Ovary (tissue), 7 donors: ENCODE measurements at regions not wholly inside any gene's neighbourhood (a gene's known extent, or its start where the extent isn't known, plus 50 kb on each side); places are given as distances from the start of the nearest gene placed in this dataset.

ENCODE experiments used
- DNase-seq, 5 donors: peaks; one replicate each; pipeline ENCODE4 v3.0.0-alpha.2; 2019 to 2020
- H3K27ac ChIP-seq, 2 donors: fragments of 200-600 bp; one replicate each; pipeline versions ENCODE4 v1.5.1 to v1.8.0; 2019 to 2022
- H3K27me3 ChIP-seq: fragments of 200-600 bp; one replicate; pipeline ENCODE4 v1.8.0; 2022
- H3K36me3 ChIP-seq: fragments of 200-600 bp; sonication (generic); one replicate; pipeline ENCODE4 v1.5.1; 2019
- H3K4me1 ChIP-seq: one replicate; pipeline ENCODE4 v1.8.1; 2013; ENCODE audit warnings: mild to moderate bottlenecking, moderate library complexity; ENCODE audit not compliant: insufficient read depth
- H3K4me3 ChIP-seq: fragments of 200-600 bp; sonication (generic); one replicate; pipeline ENCODE4 v1.5.1; 2017
- H3K9me3 ChIP-seq, 2 donors: fragments of 200-600 bp in 1 of 2; sonication (generic) in 1 of 2; one replicate each; pipeline versions ENCODE4 v1.5.1 to v1.8.1; 2013 to 2019; ENCODE audit warnings: mild to moderate bottlenecking in 1 of 2, moderate library complexity in 1 of 2
- EP300 ChIP-seq: sonication (generic); formaldehyde crosslinking; IDR thresholded peaks from one replicate; pipeline ENCODE4 v1.6.1; 2017; ENCODE audit warnings: antibody characterized with exemption
- POLR2A ChIP-seq: fragments of 450-650 bp; IDR thresholded peaks from one replicate; pipeline ENCODE4 v1.6.1; 2017; ENCODE audit warnings: antibody characterized with exemption, mild to moderate bottlenecking, moderate library complexity
- WGBS, 3 donors: extraction: QIAGEN DNeasy Blood & Tissue Kit in 1 of 3; methylation state at CpG; one replicate each; pipeline versions ENCODE4 v1.1.5 to v1.1.7; 2013 to 2017; 5-methylcytosine and 5-hydroxymethylcytosine counted together
- intact Hi-C, 4 donors: fragments of 100-400 bp; cut with DNase I; formaldehyde crosslinking; loops; one replicate each; pipeline versions ENCODE4 v1.11.0 to v1.15.1; 2022 to 2023
- TF ChIP-seq, protein P1 (sequence below), 3 donors: fragments of 450-650 bp in 2 of 3; fragments of 200-600 bp in 1 of 3; IDR thresholded peaks; one replicate each; pipeline versions ENCODE4 v1.5.1 to v1.8.0; 2016 to 2022; ENCODE audit warnings: antibody characterized with exemption in 3 of 3, mild to moderate bottlenecking in 1 of 3
- donor health status: DM: no; HTN: no; CAD: no; lungs with moderate emphysema.
- donor health status: DM: no; HTN: no; CAD: no.
- donor health status: Bipolar disorder and iron deficiency.
- donor health status: DM: no; HTN: no; CAD: no.
- donor health status: DM: yes; HTN: yes; CAD: no.

DNA sequence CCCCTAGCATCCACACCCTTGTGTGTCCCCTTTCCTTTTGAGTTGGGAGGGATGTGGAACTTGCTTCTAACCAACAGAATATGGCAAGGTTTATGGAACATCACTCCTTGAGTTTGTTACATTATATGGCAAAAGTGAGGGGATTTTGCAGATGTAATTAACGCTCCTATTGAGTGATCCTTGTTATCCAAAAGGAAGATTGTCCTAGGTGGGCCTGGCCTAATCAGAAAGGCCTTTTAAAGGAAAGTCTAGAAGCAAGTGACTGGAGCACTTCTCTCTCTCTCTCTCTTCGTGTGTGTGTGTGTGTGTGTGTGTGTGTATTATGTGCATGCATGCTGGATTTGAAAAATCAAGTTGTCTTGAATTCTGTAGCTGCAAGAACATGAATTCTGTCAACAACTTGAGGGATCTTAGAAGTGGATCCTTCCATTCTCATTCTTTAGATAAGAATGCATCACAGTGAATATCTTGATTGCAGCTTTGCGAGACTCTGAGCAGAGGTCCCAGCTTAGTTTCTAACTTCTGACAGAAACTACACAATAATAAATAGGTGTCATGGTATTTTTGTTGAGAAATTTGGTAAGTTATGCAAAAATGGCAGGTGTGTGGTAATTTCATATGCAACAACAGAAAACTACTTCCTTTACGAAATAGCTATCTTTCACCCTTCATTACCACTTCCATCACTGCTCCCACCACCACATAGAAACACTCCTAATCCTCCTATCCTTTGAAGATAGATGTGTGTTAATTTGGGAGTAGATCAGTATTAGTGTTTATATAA is 360.9 kb upstream of the CBLB start:
- WGBS, 3 donors, result 82 to 89% (median 89%) methylated on average over 4 of the region's 4 CpGs
- DNase-seq, result no peak
- no peaks in the 10 kb centered on the region for H3K9me3 ChIP-seq
- no peaks in the 10 kb centered on the region for H3K27me3 ChIP-seq
- intact Hi-C loops, result no loop called here
- no peak overlapping the region for H3K4me3 ChIP-seq
- no peaks in the 10 kb centered on the region for H3K36me3 ChIP-seq
- no peaks in the 10 kb centered on the region for H3K4me1 ChIP-seq
- H3K27ac ChIP-seq, result no peak overlapping the region
- TF ChIP-seq, protein P1, sequence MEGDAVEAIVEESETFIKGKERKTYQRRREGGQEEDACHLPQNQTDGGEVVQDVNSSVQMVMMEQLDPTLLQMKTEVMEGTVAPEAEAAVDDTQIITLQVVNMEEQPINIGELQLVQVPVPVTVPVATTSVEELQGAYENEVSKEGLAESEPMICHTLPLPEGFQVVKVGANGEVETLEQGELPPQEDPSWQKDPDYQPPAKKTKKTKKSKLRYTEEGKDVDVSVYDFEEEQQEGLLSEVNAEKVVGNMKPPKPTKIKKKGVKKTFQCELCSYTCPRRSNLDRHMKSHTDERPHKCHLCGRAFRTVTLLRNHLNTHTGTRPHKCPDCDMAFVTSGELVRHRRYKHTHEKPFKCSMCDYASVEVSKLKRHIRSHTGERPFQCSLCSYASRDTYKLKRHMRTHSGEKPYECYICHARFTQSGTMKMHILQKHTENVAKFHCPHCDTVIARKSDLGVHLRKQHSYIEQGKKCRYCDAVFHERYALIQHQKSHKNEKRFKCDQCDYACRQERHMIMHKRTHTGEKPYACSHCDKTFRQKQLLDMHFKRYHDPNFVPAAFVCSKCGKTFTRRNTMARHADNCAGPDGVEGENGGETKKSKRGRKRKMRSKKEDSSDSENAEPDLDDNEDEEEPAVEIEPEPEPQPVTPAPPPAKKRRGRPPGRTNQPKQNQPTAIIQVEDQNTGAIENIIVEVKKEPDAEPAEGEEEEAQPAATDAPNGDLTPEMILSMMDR (IDR thresholded peaks at IDR 0.05), result no peak
- no peak for TF ChIP-seq POLR2A
- no peak for TF ChIP-seq EP300

DNA sequence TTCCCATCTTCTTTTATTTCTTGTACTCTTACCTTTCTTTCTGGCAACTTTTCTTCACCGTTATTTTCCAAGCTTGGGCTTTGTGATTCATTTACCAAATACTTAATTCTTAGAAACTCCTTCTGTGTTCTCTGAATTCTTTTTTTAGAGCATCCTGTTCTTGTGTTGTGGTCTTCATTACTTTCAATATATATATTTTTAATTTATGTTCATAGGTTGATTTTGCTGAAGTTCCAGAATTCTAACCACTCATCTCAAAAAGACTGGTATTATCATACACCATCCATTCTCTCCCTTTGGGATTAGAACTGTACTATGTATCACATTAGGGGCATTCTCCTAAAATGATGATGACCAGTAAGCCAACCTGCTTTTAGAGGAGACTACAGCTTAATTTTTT is 362.3 kb upstream of the CBLB start:
- DNase-seq, result no peak
- no peak overlapping the region for H3K4me3 ChIP-seq
- H3K27me3 ChIP-seq, result no peaks in the 10 kb centered on the region
- TF ChIP-seq EP300, result no peak
- TF ChIP-seq, protein P1 (IDR thresholded peaks at IDR 0.05), result no peak
- TF ChIP-seq POLR2A, result no peak
- H3K27ac ChIP-seq, result no peak overlapping the region
- no peaks in the 10 kb centered on the region for H3K4me1 ChIP-seq
- WGBS, 3 donors, result 87 to 98% (median 92%) methylated on average over 1 of the region's 1 CpG
- H3K36me3 ChIP-seq, result no peaks in the 10 kb centered on the region
- no peaks in the 10 kb centered on the region for H3K9me3 ChIP-seq
- intact Hi-C loops, result no loop called here

DNA sequence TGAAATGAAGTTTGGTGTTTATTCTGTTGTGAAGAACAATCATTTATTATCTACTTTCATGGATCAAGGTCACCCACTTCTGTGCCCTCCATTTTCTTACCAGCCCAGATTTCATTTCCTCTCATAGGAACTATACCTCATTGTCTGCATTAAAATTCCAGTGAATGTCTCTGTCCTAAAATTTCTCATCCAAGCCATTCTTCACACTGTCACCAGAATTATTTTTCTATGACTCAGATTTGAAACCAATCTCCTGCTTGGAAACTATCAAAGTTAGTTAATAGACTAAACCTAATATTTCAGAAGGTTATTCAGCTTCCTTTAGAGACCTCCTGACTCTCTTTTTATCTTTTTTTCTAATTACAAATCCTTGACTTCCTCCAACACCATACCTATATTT is 364.1 kb upstream of the CBLB start:
- Histone ChIP-seq H3K27me3 (no peaks in the 10 kb centered on the region), H3K4me3 (no peak overlapping the region), H3K4me1 (no peaks in the 10 kb centered on the region), H3K9me3 (no peaks in the 10 kb centered on the region), H3K36me3 (no peaks in the 10 kb centered on the region), H3K27ac (no peak overlapping the region)
- TF ChIP-seq, protein P1 (IDR thresholded peaks at IDR 0.05), result no peak
- TF ChIP-seq EP300, result no peak
- TF ChIP-seq POLR2A, result no peak
- intact Hi-C loops, result no loop called here
- no peak for DNase-seq

DNA sequence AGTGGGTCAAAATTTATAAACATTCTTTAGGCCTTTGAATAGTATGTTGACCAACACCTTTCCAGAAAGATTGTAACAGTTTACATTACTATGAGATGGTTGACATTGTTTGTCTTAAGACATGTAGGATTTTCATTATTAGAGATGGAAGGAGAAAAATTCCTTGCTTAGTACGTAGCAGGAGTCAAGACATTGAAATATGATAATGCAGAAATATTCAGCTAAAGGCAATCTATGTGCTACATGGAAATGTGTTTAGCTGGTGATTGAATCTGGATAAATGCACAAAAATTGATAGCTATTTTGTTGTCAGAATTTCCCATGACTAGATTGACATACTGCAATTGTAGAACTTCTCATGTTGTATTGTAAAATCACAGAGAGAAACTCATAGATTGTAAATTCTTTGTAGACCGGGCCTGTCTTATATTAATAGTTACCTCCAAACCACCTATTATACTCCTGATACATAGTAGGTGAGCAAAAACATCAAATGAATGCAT is 370.4 kb upstream of the CBLB start:
- no peaks in the 10 kb centered on the region for H3K4me1 ChIP-seq
- H3K4me3 ChIP-seq, result no peak overlapping the region
- no peaks in the 10 kb centered on the region for H3K36me3 ChIP-seq
- no peak for TF ChIP-seq EP300
- no peak overlapping the region for H3K27ac ChIP-seq
- no peaks in the 10 kb centered on the region for H3K27me3 ChIP-seq
- no peak for DNase-seq
- WGBS, 3 donors, result 94 to 99% (median 96%) methylated on average over 2 of the region's 2 CpGs
- intact Hi-C loops, result no loop called here
- H3K9me3 ChIP-seq, result no peaks in the 10 kb centered on the region

DNA sequence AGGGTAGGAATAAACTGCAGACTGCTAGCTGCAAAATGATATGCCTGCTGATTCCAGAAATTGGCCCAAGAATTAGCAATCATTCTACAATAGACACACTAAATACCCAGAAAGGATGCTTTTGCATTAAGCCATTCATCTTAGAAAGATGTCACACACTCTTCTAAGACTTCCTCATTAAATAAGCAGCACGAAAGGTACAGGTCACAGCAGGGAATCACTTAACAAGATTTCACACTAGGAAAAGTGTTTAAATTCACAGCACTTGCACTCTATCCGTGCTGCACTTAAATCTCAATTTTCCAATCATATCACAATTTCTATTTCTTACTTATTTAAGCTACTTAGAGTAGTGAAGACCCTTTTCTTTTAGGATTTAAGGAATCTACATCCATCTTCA is 372.8 kb upstream of the CBLB start:
- Histone ChIP-seq H3K36me3 (no peaks in the 10 kb centered on the region), H3K9me3 (no peaks in the 10 kb centered on the region), H3K27ac (no peak overlapping the region), H3K4me1 (no peaks in the 10 kb centered on the region), H3K27me3 (no peaks in the 10 kb centered on the region), H3K4me3 (no peak overlapping the region)
- no peak for DNase-seq
- WGBS, 3 donors, result 75 to 85% (median 80%) methylated on average over 2 of the region's 2 CpGs
- intact Hi-C loops, result no loop called here
- TF ChIP-seq POLR2A (no peak), EP300 (no peak)
